Stimulated activated CD8-positive, alpha-beta memory T cell treated with anti-CD3 and anti-CD28 coated beads, Interleukin-12 subunit alpha, Interleukin-12 subunit beta, amount 100 ng/mL, for 4 hours (primary cell): ENCODE measurements at regions not wholly inside any gene's neighbourhood (a gene's known extent, or its start where the extent isn't known, plus 50 kb on each side); places are given as distances from the start of the nearest gene placed in this dataset.
"Not testable (repeated sequence)": the region's sequence is repeated elsewhere in the genome, so short reads cannot be mapped to it uniquely, and the experiment has no call there.

Experiments used
- DNase-seq: peaks from one replicate; pipeline ENCODE4 v3.0.0-alpha.2; 2020; ENCODE audit warnings: low read depth

DNA sequence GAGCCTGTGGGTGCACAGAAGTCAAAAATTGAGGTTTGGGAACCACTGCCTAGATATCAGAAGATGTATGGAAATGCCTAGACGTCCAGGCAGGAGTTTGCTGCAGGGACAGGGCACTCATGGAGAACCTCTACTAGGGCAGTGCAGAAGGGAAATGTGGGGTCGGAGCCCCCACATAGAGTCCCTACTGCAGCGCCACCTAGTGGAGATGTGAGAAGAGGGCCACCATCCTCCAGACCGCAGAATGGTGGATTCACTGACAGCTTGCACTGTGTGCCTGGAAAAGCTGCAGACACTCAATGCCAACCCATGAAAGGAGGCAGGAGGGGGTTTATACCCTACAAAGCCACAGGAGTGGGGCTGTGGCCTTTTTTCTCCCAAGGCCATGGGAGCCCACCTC, 159.0 kb upstream of the ROPN1B start:
- DNase-seq: not testable (repeated sequence)

GRCh38 chr3:125822175-125822574, 146.8 kb upstream of the ROPN1B start:
- not testable (repeated sequence) for DNase-seq

DNA sequence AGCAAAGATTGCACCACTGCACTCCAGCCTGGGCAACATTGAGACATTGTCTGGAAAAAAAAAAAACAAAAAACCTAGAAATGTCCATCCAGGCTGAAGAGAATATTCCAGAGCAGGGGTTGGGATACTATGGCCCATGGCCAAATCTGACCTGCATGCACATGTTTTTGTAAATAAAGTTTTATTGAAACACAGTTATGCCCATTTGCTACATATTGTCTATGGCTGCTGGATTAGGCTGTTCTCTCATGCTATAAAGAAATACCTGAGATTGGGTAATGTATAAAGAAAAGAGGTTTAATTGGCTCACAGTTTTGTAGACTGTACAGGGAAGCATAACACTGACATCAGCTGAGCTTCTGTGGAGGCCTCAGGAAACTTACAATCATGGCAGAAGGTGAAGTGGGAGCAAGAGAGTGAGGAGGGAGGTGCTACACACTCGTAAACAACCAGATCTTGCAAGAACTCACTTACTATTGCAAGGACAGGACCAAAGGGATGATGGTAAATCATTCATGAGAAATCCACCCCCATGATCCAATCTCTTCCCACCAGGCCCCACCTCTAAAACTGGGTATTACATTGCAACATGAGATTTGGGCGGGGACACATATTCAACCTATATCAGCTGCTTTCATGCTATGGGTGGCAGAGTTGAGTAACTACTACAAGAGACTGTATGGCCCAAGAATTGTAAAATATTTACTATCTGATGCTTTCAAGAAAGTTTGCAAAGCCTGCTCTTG, 137.8 kb upstream of the ROPN1B start:
- not testable (repeated sequence) for DNase-seq

GRCh38 chr3:125835562-125835961, 133.4 kb upstream of the ROPN1B start:
- not testable (repeated sequence) for DNase-seq

- not testable (repeated sequence) for DNase-seq
Measured at GRCh38 chr3:125836011-125836551, 132.9 kb upstream of the ROPN1B start.

- DNase-seq: not testable (repeated sequence)
Measured at GRCh38 chr3:125836786-125837185, 132.2 kb upstream of the ROPN1B start.

DNA sequence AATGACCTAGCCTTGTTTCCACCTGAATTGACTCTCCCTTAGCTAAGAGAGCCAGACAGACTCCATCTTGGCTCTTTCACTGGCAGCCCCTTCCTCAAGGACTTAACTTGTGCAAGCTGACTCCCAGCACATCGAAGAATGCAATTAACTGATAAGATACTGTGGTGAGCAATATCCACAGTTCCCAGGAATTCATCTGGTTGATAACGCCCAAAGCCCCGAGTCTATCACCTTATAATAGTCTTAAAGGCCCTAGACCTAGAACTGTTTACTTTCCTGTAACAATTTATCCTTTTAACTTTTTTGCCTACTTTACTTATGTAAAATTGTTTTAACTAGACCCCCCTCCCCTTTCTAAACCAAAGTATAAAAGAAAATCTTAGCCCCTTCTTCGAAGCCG, 130.1 kb upstream of the ROPN1B start:
- DNase-seq: not testable (repeated sequence)

DNA sequence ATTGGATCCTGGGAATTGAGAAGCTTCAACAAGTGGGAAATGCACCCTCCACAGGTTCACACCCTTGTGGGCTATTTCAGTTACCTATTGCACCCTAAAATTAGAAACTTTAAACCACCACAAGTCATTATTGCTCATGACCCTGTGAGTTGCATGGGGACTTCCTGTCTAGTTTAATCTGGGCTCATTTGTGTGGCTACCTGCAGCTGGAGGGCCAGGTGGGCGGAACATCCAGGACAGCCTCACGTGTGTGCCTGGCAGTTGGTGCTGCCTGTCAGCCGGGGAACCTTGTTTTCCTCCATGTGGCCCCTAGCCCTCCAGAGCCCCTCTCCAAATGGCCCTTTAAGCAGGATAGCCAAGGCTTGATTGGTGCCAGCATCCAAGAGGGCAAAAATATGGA, 128.5 kb upstream of the ROPN1B start:
- DNase-seq: not testable (repeated sequence)

- DNase-seq: not testable (repeated sequence)
Measured at GRCh38 chr3:125847966-125848365, 121.0 kb upstream of the ROPN1B start.

DNA sequence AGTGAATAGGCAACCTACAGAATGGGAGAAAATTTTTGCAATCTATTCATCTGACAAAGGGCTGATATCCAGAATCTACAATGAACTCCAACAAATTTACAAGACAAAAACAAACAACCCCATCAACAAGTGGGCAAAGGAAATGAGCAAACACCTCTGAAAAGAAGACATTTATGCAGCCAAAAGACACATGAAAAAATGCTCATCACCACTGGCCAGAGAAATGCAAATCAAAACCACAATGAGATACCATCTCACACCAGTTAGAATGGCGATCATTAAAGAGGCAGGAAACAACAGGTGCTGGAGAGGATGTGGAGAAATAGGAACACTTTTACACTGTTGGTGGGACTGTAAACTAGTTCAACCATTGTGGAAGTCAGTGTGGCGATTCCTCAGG, 114.0 kb upstream of the ROPN1B start:
- not testable (repeated sequence) for DNase-seq

GRCh38 chr3:125860547-125860946, 108.4 kb upstream of the ROPN1B start:
- not testable (repeated sequence) for DNase-seq

DNA sequence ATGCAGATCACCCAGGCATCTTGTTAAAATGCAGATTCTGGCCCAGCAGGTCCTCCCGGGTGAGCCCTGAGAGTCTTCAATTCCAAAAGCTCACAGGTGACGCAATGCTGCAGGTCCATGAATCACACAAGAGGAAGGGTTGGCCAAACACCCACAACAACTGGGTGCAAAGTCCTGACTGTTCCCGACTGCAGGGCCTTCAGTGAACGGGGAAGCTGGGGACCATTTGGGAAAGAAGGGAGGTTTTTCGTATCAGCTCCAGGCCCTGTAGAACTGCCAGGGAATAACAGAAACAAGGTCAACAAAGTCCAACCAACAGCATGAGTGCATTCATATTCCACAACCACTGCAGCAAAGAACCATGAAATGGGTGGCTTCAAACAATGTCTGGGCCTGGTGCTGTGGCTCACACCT, 106.1 kb upstream of the ROPN1B start:
- DNase-seq: not testable (repeated sequence)

DNA sequence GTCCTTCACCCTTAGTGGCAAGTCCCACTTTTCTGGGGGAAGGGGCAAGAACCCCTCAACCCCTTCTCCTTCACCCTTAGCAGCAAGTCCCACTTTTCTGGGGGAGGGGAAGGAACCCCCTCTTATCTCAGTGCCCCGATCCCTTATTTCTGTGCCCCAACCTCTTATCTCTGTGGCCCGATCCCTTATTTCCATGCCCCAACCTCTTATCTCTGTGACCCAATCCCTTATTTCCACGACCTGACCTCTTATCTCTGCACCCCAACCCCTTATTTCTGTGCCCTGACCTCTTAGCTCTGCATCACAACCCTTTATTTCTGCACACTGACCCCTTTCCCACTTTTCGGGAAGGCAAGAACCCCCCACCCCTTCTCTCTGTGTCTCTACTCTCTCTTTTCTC, 104.4 kb upstream of the ROPN1B start:
- DNase-seq: not testable (repeated sequence)

DNA sequence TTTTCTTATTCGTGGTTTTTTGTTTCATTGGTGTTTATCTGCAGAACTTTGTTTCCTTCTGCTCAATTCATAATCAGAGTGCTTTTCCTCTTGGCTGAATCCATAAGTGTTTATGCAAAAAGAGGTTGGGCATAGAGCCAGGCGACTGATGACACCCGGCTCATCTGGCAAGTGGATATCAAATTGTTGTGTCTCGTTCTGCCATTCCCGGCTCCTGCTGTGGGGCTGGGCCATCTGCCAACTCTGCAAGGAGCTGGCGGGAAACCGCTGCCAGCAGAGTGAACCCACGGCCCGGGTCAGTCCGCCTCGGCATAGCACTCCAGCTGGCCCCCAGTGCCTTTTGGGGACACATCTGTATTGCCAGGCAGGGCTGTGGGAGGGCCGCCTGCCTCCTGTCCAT, 83.0 kb upstream of the ROPN1B start:
- DNase-seq: not testable (repeated sequence)

DNA sequence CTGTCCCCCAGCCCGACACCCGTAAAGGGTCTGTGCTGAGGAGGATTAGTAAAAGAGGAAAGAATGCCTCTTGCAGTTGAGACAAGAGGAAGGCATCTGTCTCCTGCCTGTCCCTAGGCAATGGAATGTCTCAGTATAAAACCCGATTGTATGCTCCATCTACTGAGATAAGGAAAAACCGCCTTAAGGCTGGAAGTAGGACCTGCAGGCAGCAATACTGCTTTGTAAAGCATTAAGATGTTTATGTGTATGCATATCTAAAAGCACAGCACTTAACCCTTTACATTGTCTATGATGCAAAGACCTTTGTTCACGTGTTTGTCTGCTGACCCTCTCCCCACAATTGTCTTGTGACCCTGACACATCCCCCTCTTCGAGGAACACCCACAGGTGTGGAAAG, 69.8 kb upstream of the ROPN1B start:
- not testable (repeated sequence) for DNase-seq

DNA sequence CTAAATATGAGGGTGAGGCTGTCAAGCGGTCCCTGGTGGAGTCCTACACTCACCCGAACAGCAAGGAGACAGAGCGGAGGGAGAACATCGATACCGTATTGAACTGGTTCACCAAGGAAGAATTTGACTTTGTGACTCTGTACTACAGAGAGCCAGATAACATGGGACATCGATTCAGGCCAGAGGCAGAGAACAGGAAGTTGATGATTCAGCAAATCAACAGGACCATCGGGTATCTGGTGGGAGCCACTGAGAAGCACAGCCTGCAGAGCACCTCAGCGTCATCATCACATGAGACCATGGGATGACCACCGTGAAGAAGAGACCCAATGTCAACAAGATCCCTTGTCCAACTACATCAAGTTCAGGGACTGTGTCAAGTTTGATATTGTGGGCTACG, 67.5 kb upstream of the ROPN1B start:
- not testable (repeated sequence) for DNase-seq

DNA sequence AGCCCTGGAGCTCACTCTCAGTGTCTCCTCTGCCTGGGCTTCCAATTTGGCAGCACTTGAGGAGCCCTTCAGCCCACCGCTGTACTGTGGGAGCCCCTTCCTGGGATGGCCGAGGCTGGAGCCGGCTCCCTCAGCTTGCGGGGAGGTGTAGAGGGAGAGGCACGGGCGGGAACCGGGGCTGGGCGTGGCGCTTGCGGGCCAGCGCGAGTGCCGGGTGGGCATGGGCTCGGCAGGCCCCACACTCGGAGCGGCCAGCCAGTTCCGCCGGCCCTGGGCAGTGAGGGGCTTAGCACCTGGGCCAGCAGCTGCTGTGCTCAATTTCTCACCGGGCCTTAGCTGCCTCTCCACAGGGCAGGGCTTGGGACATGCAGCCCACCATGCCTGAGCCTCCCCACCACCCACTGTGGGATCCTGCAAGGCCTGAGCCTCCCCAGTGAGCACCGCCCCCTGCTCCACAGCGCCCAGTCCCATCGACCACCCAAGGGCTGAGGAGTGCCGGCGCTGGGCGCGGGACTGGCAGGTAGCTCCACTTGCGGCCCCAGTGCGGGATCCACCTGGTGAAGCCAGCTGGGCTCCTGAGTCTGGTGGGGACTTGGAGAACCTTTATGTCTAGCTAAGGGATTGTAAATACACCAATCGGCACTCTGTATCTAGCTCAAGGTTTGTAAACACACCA, 65.1 kb upstream of the ROPN1B start:
- DNase-seq: not testable (repeated sequence)

DNA sequence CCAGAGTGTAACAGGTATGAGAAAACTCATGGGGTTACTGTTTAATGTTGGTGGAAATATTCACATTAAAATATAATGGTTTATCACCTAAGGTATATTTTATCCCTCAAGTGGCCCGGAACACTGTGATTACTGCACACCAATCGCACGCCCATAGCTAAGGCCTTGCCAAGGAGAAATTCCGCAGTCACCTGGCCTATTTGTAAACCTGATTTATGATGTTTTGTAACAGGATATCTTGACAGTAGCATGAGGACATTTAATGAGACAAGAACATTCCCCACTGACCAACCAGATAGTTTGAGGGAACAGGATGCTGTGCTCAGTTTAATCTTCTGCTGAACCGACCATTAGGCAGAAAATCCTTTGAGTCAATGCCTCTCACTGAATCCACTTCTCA, 61.7 kb upstream of the ROPN1B start:
- not testable (repeated sequence) for DNase-seq

GRCh38 chr3:125910851-125911250, 58.1 kb upstream of the ROPN1B start:
- DNase-seq: not testable (repeated sequence)

- not testable (repeated sequence) for DNase-seq
Measured at GRCh38 chr3:125914608-125915436, 54.2 kb upstream of the ROPN1B start.

GRCh38 chr3:125915437-125915787, 53.6 kb upstream of the ROPN1B start:
- not testable (repeated sequence) for DNase-seq

DNA sequence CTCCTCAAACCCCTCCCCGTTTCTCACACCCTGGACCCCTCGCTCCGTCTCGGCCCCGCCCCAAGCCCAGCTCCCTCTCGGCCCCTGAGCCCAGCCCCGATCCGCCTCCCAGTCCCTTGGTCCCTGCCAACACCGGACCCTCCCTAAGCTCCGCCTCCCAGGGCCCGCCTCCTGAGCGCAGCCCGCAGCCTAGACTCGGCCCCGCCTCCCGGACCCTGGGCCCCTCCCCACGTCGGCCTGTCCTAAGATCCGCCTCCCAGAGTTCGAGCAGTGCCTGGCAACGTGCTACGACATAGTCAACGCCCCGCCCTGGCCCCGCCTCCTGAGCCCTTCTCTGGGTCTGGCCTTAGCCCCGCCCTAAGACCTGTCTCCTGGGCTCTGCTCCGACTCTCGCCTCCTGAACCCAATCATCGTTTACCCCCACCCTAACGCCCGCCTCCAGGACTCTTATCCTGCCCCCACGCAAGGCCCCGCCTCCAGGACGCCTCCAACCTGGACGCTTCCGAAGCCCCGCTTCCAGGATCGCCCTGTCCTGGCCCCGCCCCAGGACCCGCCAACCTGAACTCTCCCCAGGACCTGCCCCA, 53.1 kb upstream of the ROPN1B start:
- DNase-seq: peak; percentile 98
